Raji (cell line): ENCODE measurements at regions not wholly inside any gene's neighbourhood (a gene's known extent, or its start where the extent isn't known, plus 50 kb on each side); places are given as distances from the start of the nearest gene placed in this dataset.

Experiments
- POLR2A ChIP-seq: IDR thresholded peaks from 2 replicates; pipeline ENCODE4 v1.6.1; 2011; ENCODE audit warnings: low read depth, low read length, control low read depth; ENCODE audit not compliant: insufficient read depth

- TF ChIP-seq POLR2A, result no peak
Measured at GRCh38 chr5:158261674-158262367, 402.9 kb upstream of the CLINT1 start.

- TF ChIP-seq POLR2A, result no peak
Measured at GRCh38 chr5:158256096-158256495, 397.2 kb upstream of the CLINT1 start.

- no peak for TF ChIP-seq POLR2A
Measured at GRCh38 chr5:158255609-158256008, 396.7 kb upstream of the CLINT1 start.

GRCh38 chr5:158246661-158247060, 387.7 kb upstream of the CLINT1 start:
- TF ChIP-seq POLR2A, result no peak

- no peak for TF ChIP-seq POLR2A
Measured at GRCh38 chr5:158245513-158245912, 386.6 kb upstream of the CLINT1 start.

- TF ChIP-seq POLR2A, result no peak
Measured at GRCh38 chr5:158244882-158245281, 385.9 kb upstream of the CLINT1 start.

- TF ChIP-seq POLR2A, result no peak
Measured at GRCh38 chr5:158236511-158237335, 377.8 kb upstream of the CLINT1 start.

- TF ChIP-seq POLR2A, result no peak
Measured at GRCh38 chr5:158235159-158235547, 376.2 kb upstream of the CLINT1 start.

GRCh38 chr5:158234323-158235158, 375.6 kb upstream of the CLINT1 start:
- TF ChIP-seq POLR2A, result no peak

- TF ChIP-seq POLR2A, result no peak
Measured at GRCh38 chr5:158233735-158234322, 374.9 kb upstream of the CLINT1 start.

- TF ChIP-seq POLR2A, result no peak
Measured at GRCh38 chr5:158226496-158226895, 367.6 kb upstream of the CLINT1 start.

GRCh38 chr5:158224253-158224652, 365.3 kb upstream of the CLINT1 start:
- no peak for TF ChIP-seq POLR2A

GRCh38 chr5:158223054-158223600, 364.2 kb upstream of the CLINT1 start:
- TF ChIP-seq POLR2A, result no peak

- TF ChIP-seq POLR2A, result no peak
Measured at GRCh38 chr5:158212917-158213316, 354.0 kb upstream of the CLINT1 start.

GRCh38 chr5:158212237-158212636, 353.3 kb upstream of the CLINT1 start:
- TF ChIP-seq POLR2A, result no peak

- no peak for TF ChIP-seq POLR2A
Measured at GRCh38 chr5:158209219-158209908, 350.4 kb upstream of the CLINT1 start.
